ENCODE measurements at regions not wholly inside any gene's neighbourhood (a gene's known extent, or its start where the extent isn't known, plus 50 kb on each side); places are given as distances from the start of the nearest gene placed in this dataset.

GRCh38 chr14:81903477-81903876 is 369.8 kb upstream of the SEL1L start:
- TF ChIP-seq, protein P1, sequence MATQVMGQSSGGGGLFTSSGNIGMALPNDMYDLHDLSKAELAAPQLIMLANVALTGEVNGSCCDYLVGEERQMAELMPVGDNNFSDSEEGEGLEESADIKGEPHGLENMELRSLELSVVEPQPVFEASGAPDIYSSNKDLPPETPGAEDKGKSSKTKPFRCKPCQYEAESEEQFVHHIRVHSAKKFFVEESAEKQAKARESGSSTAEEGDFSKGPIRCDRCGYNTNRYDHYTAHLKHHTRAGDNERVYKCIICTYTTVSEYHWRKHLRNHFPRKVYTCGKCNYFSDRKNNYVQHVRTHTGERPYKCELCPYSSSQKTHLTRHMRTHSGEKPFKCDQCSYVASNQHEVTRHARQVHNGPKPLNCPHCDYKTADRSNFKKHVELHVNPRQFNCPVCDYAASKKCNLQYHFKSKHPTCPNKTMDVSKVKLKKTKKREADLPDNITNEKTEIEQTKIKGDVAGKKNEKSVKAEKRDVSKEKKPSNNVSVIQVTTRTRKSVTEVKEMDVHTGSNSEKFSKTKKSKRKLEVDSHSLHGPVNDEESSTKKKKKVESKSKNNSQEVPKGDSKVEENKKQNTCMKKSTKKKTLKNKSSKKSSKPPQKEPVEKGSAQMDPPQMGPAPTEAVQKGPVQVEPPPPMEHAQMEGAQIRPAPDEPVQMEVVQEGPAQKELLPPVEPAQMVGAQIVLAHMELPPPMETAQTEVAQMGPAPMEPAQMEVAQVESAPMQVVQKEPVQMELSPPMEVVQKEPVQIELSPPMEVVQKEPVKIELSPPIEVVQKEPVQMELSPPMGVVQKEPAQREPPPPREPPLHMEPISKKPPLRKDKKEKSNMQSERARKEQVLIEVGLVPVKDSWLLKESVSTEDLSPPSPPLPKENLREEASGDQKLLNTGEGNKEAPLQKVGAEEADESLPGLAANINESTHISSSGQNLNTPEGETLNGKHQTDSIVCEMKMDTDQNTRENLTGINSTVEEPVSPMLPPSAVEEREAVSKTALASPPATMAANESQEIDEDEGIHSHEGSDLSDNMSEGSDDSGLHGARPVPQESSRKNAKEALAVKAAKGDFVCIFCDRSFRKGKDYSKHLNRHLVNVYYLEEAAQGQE (IDR thresholded peaks at IDR 0.05; ENCODE audit: insufficient read depth in 1 of 2, low read depth in 2 of 2, low read length in 2 of 2) = no peak
- TF ChIP-seq TAF1 (IDR thresholded peaks at IDR 0.05; ENCODE audit: borderline replicate concordance, insufficient read depth, low read length) = no peak
- TF ChIP-seq POLR2AphosphoS5 (IDR thresholded peaks at IDR 0.05; ENCODE audit: low read depth, low read length) = no peak
- TF ChIP-seq SIN3A (IDR thresholded peaks at IDR 0.05; ENCODE audit: borderline replicate concordance, insufficient read depth, low read length) = no peak
- no peak for TF ChIP-seq FOXP2 (optimal IDR thresholded peaks at IDR 0.05; ENCODE audit: borderline replicate concordance, extremely low read depth, extremely low read length, insufficient read depth)
